IPS-NIHi7 (cell line): ENCODE measurements at regions not wholly inside any gene's neighbourhood (a gene's known extent, or its start where the extent isn't known, plus 50 kb on each side); places are given as distances from the start of the nearest gene placed in this dataset.
A peak's percentile ranks its signal among the peaks of the same experiment; 100 is the strongest.

ENCODE experiments used
- DNase-seq: peaks from one replicate; pipeline ENCODE4 v3.0.0; 2012; ENCODE audit warnings: mixed read lengths; ENCODE audit errors: extremely low spot score

DNA sequence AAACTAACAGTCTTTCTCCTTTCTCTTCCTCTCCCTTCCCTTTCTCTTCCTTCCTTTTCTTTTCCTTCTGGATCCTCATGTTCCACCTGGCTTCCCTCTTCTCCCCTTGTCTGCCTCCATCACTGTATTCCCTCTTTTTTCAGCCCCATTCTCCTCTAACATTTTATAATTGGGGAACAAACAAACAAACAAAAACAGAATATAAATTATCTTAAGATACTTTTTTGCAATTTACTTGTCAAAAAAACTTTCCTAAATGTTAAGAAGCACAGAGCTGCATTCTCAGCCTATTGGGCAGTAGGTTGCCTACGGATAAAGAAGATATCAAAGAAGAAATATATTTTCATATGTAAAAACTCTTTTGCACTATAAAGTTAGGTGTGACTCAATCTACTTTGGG is 1382.2 kb upstream of the MIR17HG start:
- no peak for DNase-seq

DNA sequence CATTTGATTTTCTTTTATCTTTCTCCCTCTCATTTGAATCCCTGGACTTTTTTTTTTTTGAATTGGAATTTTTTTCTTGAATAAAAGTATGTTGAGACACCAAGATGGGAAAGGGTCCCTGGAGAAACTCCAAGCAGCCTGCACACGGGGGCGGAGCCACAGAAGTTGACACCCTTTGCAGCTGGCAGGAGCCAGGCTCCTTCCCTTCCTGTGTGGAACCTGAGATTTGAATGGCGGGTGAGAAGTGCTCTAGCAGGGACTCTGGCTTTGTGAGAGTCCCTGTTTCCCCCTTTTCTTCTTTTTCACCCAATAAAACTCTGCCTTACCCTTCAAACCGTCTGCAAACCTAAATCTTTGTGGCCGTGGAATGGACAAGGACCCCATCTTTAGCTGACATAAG is 1381.0 kb upstream of the MIR17HG start:
- DNase-seq = peak; percentile 30

DNA sequence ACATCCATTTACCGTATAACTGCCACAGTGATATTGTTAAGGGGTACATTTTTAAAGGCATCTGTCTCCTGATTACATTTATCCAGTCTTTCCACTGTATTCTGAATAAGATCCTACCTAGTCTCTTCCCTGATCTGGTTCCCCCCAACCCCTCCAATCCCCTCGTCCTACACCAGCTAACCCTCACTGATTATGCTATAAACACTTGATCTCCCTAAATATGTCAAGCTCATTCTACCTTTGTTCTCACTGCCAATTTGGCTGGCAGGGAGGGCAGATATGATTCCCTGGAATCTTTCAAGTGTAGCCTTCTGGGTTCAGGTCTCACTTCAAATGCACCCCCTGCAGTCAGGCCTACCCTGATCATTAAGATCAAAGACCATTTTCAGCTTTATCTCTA is 1379.8 kb upstream of the MIR17HG start:
- no peak for DNase-seq

DNA sequence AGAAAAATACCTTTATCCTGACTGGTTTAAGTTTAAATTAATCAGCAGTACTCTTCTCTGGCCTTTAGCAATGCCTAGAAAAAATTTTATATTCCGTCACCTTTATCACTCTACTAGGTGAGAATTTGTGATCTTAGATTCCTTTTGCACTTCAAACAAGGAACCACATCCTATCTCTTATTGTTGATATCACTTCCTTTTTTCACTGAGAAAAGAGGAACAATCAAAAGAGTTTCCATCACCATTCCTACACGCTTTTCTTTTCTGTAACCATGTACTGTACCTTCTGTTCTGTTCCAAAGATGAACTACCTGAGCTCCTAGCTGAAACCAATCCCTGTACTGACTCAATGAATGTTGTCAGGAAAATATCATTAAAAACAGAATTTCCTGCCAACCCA is 1379.0 kb upstream of the MIR17HG start:
- no peak for DNase-seq

DNA sequence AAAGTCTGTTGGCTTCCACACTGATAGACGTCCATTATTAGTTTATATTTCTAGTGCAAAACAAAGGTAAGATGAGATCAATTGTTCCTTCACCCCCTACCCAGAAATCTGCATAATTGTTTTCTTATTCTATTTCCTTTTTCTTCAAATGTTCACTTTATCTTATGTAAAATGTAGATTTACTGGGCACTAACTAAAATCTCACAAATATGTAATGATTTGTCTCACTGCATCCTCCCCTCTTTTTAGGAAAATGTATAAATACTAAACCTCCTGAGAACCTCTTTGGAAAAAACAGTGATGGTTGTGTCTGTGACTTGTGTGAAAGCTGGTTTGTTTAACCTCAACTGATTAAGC is 1377.2 kb upstream of the MIR17HG start:
- DNase-seq = no peak

DNA sequence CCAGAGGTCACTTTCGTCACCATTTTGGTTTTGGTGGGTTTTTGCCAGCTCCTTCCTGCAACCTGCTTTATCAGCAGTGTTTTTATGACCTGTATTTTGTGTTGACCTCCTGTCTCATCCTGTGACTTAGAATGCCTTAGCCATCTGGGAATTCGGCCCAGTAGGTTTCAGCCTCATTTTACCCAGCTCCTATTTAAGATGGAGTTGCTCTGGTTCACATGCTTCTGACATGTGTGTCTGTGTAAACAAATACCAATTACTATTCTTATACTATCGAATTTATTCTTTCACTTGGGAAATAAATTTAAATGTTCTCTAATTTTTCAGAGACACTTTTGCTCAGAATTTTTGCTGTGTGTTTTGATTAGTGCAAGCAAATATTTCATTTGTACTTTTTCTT is 1370.3 kb upstream of the MIR17HG start:
- DNase-seq = no peak

DNA sequence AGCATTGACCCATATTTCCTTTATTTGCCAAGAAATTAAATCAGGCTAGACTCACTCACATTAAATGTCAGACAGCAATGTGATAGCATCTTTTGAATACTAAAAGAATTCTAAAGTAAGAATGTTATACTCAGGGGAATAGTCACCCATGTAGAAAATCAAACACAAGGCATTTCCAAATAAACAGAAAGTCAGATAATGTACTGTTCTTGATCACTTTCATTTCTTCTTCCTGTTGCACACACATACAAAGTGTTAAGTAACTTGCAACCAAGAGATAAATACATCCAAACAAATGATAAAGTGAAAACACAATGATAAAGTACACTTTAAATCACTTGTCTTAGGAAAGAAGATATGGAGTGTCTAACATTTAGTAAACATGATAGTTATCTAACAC is 1366.6 kb upstream of the MIR17HG start:
- no peak for DNase-seq

DNA sequence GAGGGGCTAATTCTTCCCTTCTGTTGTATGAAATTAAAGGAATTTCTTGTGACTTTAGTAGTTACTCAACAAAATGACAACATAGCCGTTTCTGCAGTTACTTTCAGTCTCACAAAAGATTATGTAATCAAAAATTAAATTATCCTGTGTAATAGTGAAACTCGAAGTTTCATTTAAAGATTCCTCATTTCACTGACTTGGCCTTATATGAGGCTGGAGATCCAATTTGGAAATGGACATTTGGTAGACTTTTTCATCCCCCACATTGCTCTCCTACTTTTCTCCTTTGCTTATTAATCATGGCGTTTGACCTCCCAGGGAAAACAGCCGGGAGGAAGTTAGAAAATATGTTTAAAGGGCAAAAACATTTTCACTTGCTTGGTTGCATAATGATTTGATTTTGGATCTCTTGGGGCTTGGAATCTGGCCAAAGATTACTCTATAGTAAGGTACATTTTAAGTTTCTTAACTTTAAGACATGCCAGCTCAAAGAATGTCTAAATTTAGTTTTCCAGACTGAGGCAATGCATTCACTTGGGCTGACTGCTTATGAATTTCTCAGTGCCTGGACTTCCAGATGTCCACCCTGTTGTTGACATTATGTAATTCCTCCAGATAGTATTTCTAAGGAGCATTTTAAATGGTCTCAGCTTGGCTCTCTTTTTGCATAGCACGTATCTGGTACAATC is 1364.9 kb upstream of the MIR17HG start:
- no peak for DNase-seq

DNA sequence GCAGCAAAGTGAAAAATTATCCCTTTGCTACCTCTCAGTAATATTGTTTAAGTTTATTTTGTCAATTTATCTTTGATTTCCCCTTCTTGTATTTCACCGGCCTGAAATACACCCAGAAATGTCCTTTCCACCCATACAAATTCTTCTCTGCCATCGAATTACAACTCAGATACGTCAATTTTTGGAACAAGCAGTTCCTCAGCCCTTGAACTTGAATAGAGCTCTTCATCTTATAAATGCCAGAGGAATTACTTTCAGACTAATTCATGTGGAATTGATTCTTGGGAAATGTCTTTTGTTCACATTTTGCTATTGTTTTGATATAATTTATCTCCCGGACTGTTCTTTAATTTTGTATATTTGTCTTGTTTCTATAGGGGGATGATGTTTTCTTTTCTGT is 1359.3 kb upstream of the MIR17HG start:
- DNase-seq = no peak

DNA sequence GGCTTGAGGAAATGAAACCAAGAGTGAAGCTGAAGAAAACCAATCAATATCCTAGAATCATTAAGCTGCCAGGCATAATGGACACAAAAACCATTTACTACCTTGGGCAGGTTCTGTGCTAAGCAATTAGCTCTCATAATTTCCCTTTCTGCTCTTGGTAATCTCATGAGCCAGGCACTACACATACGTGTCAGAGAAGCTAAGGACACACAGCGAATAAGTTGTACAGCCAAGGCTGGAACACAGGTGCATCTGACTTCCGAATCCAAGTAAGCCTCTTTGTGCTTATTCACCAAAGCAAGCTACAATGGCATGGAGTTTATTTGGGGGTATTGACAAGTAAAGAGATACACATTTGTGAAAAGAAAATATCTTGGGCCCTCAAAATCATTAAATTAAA is 1343.9 kb upstream of the MIR17HG start:
- DNase-seq = no peak

DNA sequence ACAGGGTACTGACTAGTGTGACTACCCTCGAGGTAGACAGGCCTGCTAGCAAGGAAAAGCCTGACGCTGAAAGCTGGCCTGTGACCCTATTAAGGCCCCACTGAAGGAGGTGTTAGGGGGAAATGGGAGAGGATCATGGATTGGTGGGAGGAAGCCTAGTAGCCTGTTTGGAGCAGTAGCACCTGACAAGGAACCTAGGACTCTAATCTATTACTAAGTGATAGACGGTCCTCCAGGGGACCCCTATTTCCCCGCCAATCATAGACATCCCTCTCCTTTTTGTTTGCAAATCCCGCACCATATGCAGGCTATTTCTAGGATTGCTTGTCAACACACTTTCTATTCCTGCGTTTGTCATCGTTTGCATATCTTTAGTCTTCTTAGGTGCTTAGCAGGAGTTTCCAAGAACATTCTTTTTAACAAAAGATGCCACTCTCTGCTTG is 1338.8 kb upstream of the MIR17HG start:
- DNase-seq = peak; percentile 39

DNA sequence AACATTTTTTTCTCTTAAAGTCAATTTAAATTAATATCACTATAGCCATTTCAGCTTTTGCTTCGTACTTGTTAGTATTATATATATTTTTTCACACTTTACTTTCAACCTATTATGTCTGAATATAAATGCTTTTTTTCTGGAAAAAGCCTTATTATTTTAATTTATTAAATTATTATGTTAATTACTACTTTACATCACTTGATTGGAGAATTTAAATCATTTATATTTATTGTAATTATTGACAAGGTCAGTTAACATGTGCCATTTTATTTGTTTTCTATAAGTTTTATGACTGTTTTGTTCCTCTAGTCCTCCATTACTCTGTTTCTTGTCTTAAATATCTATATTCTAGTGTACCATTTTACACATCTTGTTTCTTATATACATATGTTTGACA is 1333.4 kb upstream of the MIR17HG start:
- DNase-seq = no peak

DNA sequence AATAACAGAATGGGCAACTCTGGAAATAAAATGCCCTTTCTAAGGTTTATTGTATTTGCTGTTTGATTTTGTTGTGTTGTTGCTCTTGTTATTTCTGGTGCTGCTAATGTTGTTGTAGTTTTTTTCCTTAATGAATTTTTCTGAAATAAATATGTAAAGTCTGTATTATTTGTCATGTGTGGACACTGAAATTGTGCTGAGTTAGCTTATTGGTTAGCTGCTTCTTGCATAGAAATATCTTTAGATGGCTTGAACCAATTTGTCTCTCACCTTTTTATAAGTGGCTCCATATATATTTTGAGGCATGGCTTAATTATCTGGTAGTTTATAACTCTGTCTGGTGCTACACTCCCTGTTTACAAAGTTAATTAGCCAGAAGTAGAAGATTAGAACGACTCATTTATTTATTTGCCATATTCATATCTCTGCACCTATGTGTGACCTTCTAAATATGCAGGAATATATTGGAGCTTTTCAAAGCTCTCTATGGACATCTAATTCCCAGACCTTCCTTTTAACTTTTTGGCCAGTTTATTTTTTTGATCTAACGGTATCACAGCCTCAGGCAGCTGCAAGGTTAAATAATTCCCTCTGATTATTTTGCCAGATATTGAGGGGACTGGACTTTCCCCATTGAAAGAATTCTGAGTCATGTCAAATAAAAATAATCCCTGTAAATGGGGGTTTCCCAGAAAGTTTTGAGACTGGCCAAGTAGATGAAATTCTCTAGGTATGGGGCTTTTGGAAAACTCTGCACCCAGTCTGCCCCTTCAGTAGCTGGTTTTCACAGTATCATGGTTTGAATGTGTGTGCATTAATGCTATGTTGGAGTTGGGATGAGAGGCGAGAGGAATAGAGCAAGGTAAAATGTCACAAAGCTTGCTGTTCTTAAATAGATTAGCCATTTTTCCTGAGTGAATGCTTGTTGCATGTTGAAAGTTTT is 1331.7 kb upstream of the MIR17HG start:
- DNase-seq = no peak

DNA sequence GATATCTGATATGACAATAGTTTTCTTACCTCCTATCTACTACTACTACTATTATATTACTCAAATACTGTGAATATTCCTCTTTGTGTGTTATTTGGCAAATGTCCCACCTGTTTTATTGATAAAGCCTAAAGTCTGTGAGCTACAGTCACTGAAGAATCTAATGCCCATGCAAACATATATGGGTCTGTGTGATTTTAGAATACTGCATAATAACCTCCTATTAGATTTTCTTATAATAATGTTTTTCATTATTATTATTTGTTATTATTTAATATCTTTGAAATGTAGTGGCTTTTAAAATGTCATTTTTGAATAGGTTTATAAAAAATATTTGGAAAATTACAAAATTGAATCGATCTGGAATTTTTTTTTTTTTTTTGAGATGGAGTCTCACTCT is 1330.8 kb upstream of the MIR17HG start:
- DNase-seq = no peak

DNA sequence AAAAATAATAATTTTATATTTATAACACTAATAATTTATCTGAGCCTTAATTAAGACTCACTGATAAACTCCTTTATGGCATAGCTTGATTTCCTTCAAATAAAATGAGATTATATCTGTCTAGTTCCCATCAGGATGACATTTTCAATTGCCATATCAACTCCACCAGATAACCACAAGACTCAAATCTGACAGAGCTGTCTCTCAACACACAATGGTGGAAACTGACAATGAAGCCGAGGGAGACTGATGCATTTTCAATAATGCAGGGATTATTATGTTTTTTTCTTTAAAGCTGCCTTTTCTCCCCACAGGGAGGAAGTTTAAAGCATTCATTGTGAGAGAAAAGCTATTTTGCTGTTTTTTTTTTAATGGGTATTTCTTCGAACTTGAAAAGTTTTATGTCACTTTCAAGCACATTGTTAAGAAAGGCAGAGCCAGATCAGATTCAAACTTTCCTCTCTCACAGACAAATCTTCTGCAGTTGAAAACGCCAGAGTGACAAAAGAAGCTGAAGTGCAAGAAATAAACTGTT is 1326.9 kb upstream of the MIR17HG start:
- no peak for DNase-seq

DNA sequence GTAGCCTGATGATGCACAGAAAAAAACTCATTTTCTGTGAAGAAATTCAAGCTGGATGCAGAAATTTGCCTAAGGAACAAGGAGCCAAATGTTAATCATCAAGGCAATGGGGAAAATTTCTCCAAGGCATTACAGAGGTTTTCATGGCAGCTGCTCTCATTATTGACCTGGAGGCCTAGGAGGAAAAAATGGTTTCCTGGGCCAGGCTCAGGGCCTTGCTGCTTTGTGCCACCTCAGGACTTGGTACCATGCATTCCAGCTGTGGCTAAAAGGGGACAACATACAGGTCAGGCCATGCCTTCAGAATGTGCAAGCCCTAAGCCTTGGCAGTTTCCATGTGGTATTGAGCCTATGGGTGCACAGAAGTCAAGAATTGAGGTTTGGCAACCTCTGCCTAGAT is 1320.1 kb upstream of the MIR17HG start:
- DNase-seq = no peak

DNA sequence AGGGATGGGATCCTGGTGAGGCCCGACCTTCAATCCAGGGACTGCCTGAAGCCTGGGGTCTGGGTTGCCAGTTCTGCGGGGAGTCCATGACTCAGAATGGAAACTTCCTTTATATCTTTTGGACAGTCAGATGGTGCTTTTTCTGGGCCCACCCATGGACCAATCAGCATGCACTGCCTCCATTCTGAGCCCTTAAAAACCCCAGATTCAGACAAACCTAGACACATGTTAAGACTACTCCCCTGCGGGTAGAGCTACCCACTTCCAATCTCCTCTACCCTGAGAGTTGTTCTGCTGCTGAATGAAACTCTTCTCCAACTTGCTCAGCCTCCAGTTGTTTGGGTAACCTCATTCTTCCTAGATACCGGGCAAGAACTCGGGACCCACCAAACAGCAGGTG is 1315.2 kb upstream of the MIR17HG start:
- no peak for DNase-seq

DNA sequence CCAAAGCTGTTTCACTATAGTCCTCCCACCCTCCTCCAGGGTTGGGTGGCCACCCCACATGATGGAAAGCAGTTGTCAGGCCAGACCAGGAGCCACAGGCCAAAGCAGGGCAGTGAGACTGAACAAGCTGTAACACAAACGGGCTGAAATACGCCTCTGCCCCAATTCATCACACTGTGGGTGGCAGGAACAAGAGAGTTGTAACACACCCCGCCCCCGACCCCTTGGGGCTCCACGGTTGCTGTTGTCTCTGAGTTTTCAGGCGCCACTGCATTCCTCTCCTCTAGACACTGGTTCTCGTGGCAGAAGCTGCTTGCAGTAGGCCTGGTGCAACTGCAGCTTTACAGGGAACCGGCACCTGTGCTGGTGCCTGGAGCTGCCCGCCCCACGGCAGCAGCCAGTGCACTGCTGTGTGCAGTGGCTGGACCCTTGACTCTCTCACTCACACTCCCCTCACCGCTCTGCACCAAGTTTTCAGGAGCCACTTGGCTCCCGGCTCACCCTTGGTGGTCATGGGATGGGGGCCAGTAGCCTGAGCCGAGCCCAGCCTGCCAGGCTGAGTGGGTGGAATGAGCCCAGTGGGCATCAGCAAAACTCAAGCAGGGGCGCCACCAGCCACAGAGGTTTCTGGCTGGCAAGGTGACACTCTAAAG is 1314.5 kb upstream of the MIR17HG start:
- no peak for DNase-seq

DNA sequence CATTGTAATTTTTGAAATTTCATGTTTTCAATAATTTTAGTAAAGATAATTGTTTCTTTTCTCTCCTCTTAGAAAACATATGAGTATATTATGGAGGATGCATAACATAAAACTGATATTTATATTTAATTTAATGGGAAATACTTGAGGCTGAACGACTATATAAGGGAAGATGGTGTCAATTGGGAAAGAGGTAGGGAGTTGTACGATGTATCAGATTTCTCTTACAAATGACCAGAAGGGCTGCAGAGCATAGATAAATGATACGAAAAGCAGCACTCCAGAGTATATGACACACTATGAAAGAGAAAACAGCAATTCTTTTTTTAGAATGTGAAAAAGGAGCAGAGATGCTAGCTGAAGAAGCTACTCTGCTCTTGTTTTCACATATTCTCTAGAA is 1308.0 kb upstream of the MIR17HG start:
- DNase-seq = no peak

DNA sequence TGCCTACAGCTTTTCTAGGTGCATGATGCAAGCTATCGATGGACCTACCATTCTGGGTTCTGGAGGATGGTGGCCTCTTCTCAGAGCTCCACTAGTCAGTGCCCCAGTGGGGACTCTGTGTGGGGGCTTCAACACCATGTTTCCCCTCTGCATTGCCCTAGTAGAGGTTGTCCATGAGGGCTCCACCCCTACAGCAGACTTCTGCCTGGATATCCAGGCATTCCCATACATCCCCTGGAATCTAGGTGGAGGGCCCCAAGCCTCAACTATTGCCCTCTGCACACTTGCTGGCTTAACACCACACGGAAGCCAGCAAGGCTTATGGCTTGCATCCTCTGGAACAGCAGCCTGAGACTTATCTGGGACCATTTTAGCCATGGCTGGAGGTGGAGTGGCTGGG is 1299.9 kb upstream of the MIR17HG start:
- no peak for DNase-seq

DNA sequence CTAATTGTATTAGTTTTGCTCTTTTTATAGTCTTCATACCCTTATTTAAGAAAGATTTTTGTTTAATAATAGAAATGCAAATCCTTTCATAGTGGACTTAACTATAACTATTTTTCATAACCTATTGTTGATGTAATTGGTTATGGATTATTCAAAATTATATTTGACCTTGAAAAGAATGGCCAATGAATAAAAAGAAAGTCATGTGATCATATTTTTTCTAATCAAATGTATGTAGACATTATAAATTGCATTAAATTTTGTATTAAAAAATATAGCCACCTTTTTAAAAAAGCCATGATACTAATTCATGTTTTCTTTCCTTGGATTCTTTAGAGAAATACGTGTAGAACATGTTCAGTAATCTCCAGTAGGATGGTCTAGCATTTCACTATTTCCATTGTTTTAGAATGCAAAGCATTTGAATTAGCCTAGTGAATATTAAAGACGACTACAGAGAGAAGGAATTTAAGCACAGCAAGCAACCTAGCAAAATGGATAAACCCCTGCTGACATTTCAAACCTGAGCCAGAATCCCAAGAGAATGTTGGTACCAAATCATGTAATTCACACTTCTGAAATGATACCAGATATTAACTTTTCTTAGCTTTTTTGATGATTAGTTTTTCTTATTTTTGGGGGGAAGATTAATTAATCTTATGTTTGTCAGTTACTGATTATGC is 1297.4 kb upstream of the MIR17HG start:
- DNase-seq = no peak

DNA sequence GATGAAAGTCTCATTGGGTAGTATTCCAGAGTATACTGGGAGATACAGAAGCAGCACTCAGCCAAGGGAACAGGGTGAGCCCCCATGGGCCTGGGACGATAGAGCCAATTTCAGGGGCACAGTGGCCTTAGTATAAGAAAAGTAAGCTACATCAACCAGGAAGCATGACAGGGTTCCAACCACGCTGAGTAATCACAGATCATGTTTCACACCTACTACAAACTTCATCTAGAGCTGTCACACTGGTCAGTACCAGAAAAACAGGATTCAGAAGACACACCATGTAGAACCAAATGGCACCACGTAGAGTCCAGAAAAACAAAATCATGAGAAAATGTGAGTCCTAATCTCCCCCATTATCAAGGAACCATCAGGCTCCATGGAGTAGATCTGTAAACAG is 1292.4 kb upstream of the MIR17HG start:
- no peak for DNase-seq
